ENCODE measurements at regions not wholly inside any gene's neighbourhood (a gene's known extent, or its start where the extent isn't known, plus 50 kb on each side); places are given as distances from the start of the nearest gene placed in this dataset.

- Histone ChIP-seq H3K27ac (no peak overlapping the region), H3K4me3 (no peak overlapping the region), H3K9me3 (peaks cover 0 to 7% (median 0%) of the 10 kb centered on the region in 3 donors), H3K36me3 (no peaks in the 10 kb centered on the region), H3K4me1 (no peaks in the 10 kb centered on the region), H3K27me3 (peaks cover 0 to 17% of the 10 kb centered on the region in 2 donors)
- TF ChIP-seq, protein P1, sequence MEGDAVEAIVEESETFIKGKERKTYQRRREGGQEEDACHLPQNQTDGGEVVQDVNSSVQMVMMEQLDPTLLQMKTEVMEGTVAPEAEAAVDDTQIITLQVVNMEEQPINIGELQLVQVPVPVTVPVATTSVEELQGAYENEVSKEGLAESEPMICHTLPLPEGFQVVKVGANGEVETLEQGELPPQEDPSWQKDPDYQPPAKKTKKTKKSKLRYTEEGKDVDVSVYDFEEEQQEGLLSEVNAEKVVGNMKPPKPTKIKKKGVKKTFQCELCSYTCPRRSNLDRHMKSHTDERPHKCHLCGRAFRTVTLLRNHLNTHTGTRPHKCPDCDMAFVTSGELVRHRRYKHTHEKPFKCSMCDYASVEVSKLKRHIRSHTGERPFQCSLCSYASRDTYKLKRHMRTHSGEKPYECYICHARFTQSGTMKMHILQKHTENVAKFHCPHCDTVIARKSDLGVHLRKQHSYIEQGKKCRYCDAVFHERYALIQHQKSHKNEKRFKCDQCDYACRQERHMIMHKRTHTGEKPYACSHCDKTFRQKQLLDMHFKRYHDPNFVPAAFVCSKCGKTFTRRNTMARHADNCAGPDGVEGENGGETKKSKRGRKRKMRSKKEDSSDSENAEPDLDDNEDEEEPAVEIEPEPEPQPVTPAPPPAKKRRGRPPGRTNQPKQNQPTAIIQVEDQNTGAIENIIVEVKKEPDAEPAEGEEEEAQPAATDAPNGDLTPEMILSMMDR (IDR thresholded peaks at IDR 0.05): no peak
- no peak for DNase-seq
- intact Hi-C loops (cut with DNase I; ENCODE audit: low total_unique reads): no loop called here
Observed at GRCh38 chr17:74077231-74077630, 126.2 kb upstream of the RPL38 start.

DNA sequence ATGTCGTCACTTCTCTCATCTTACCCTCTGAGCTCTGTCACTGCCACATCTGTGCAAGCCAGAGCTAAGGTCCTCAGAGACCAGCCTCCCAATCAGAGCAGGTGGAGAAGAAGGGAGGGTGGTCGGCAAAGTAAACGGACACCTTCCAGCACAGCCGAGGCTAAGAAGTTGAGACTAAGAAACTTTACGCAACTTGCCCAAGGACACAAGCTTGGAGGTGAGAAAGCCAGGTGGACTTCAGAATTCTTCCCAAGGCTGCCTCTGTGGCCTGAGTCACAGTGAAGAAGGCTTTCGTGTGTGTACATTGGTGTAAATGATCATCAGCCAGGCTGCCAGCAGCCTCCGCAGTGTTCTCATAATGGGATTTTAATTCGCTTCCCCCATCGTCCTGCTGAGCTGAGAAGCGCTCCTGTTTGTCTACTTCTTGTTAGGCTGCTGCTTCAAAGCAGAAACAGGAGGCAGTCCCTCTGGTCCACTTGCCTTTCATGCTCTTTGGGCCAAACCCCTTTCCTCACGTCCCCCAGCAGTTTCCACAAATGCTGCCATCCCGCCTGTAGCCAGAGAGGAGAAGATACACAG is 125.0 kb upstream of the RPL38 start:
- intact Hi-C loops (cut with DNase I; ENCODE audit: low total_unique reads): no loop called here
- peaks cover 0 to 18% of the 10 kb centered on the region in 2 donors for H3K27me3 ChIP-seq

DNA sequence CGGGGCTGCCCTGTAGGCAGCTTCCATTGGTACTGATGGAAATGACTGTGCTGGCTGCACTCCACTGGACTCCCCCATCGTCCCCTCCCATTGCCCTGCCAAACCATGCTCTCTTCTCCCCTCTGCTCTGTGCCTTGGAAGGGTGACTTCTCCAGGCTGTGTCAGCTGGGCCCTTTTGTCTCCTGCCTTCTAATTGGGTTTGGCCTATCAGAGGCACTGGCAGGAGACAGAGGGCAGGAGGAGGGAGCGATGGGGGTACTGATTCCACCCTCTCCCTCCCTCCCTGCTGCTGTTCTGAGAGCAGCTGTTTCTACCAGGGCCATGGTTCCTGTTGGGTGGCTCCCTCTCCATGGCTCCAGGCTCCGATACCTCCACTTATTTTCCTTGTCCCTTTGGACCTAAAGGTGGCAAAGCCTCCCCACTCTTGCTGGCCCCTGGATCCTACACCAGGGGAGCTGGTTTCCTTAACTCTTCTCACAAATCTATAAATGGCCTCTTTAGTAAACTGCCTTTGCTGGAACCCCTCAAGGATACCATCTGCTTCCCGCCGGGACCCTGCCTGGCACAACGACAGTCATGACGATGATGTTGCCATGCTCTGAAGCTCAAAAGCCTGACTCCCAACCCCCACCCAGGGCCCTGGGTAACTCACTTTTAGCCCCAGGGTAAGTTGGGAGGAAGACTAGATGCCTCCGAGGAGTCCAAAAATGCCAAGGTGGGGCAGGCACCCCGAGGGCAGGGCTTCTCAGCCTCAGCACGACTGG is 123.8 kb upstream of the RPL38 start:
- no peak for DNase-seq
- Histone ChIP-seq H3K9me3 (no peaks in the 10 kb centered on the region), H3K27me3 (peaks cover 0 to 18% of the 10 kb centered on the region in 2 donors), H3K4me3 (no peak overlapping the region), H3K27ac (no peak overlapping the region), H3K36me3 (no peaks in the 10 kb centered on the region), H3K4me1 (no peaks in the 10 kb centered on the region)
- intact Hi-C loops (cut with DNase I; ENCODE audit: low total_unique reads): no loop called here
- TF ChIP-seq, protein P1 (IDR thresholded peaks at IDR 0.05): no peak

More for the DNA sequence above, 125.0 kb upstream of the RPL38 start:
- H3K4me1 ChIP-seq: no peaks in the 10 kb centered on the region
- H3K9me3 ChIP-seq: peaks cover 0 to 2% (median 0%) of the 10 kb centered on the region in 3 donors
- H3K36me3 ChIP-seq: no peaks in the 10 kb centered on the region
- TF ChIP-seq, protein P1 (IDR thresholded peaks at IDR 0.05): no peak
- H3K4me3 ChIP-seq: no peak overlapping the region
- no peak overlapping the region for H3K27ac ChIP-seq
- DNase-seq: no peak

GRCh38 chr17:74080656-74081582 is 122.6 kb upstream of the RPL38 start:
- intact Hi-C loops (cut with DNase I; ENCODE audit: low total_unique reads): no loop called here
- Histone ChIP-seq H3K36me3 (no peaks in the 10 kb centered on the region), H3K4me3 (no peak overlapping the region), H3K9me3 (no peaks in the 10 kb centered on the region), H3K27me3 (peaks cover 0 to 18% of the 10 kb centered on the region in 2 donors), H3K27ac (no peak overlapping the region), H3K4me1 (no peaks in the 10 kb centered on the region)
- TF ChIP-seq, protein P1 (IDR thresholded peaks at IDR 0.05): no peak
- DNase-seq: no peak

DNA sequence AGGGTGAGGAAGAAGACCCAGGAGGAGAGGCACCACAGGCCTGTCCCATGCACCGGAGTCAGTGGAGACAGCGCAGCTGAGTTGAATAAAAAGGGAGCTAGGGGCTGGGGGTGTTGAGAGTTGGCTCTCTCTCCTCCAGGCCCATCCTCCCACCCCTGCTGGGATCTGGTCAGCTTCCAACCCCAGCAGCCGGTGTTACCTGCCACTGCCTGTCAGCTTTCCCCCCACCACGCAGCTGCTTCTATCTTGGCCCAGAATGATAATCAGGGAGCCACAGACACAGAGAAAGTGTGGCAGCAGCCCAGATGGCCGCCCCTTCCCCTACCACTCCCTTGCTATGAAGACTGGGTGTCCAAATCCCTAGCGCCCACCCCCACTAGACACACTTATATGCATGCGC is 120.6 kb upstream of the RPL38 start:
- Histone ChIP-seq H3K9me3 (no peaks in the 10 kb centered on the region), H3K4me3 (no peak overlapping the region), H3K27ac (no peak overlapping the region), H3K4me1 (no peaks in the 10 kb centered on the region), H3K27me3 (peaks cover 0 to 20% of the 10 kb centered on the region in 2 donors), H3K36me3 (no peaks in the 10 kb centered on the region)
- intact Hi-C loops (cut with DNase I; ENCODE audit: low total_unique reads): no loop called here
- no peak for DNase-seq
- TF ChIP-seq, protein P1 (IDR thresholded peaks at IDR 0.05): no peak

Measured in tibial artery (tissue), 4 donors.